Muscle layer of duodenum (tissue), 2 donors: ENCODE measurements at regions not wholly inside any gene's neighbourhood (a gene's known extent, or its start where the extent isn't known, plus 50 kb on each side); places are given as distances from the start of the nearest gene placed in this dataset.

Source experiments
- H3K27ac ChIP-seq: one replicate; pipeline ENCODE4 v1.7.0; 2013; ENCODE audit warnings: mild to moderate bottlenecking, low read length
- H3K27me3 ChIP-seq: one replicate; pipeline ENCODE4 v1.7.0; 2013; ENCODE audit warnings: low read depth, mild to moderate bottlenecking, control low read depth, low read length
- H3K36me3 ChIP-seq, 2 donors: one replicate each; pipeline ENCODE4 v1.7.0; 2013; ENCODE audit warnings: low read length in 2 of 2, control low read depth in 1 of 2, mild to moderate bottlenecking in 1 of 2; ENCODE audit not compliant: insufficient read depth in 2 of 2, control insufficient read depth in 1 of 2
- H3K4me1 ChIP-seq, 2 donors: one replicate each; pipeline ENCODE4 v1.7.0; 2013; ENCODE audit warnings: low read length in 2 of 2, mild to moderate bottlenecking in 2 of 2, control low read depth in 1 of 2, moderate library complexity in 1 of 2; ENCODE audit not compliant: insufficient read depth in 2 of 2, control insufficient read depth in 1 of 2
- H3K4me3 ChIP-seq, 2 donors: one replicate each; pipeline ENCODE4 v1.7.0; 2013; ENCODE audit warnings: low read length in 2 of 2, low read depth in 1 of 2, mild to moderate bottlenecking in 1 of 2
- H3K9me3 ChIP-seq, 2 donors: one replicate each; pipeline ENCODE4 v1.7.0; 2013; ENCODE audit warnings: low read length in 2 of 2, control low read depth in 1 of 2, mild to moderate bottlenecking in 1 of 2; ENCODE audit not compliant: control insufficient read depth in 1 of 2
- donor health status: healthy.

GRCh38 chr1:81430236-81430938 is 370.3 kb upstream of the ADGRL2 start:
- Histone ChIP-seq H3K4me1 (peaks cover 0 to 4% of the 10 kb centered on the region in 2 donors), H3K27me3 (no peaks in the 10 kb centered on the region), H3K27ac (no peak overlapping the region), H3K4me3 (no peak overlapping the region), H3K36me3 (no peaks in the 10 kb centered on the region), H3K9me3 (no peaks in the 10 kb centered on the region)

- no peaks in the 10 kb centered on the region for H3K36me3 ChIP-seq
- H3K27ac ChIP-seq, result no peak overlapping the region
- no peak overlapping the region for H3K4me3 ChIP-seq
- H3K4me1 ChIP-seq, result peaks cover 0 to 4% of the 10 kb centered on the region in 2 donors
- no peaks in the 10 kb centered on the region for H3K27me3 ChIP-seq
- H3K9me3 ChIP-seq, result no peaks in the 10 kb centered on the region
Measured at GRCh38 chr1:81428998-81429397, 371.7 kb upstream of the ADGRL2 start.

GRCh38 chr1:81424816-81425215 is 375.9 kb upstream of the ADGRL2 start:
- H3K9me3 ChIP-seq, result no peaks in the 10 kb centered on the region
- H3K4me1 ChIP-seq, result no peaks in the 10 kb centered on the region
- no peaks in the 10 kb centered on the region for H3K36me3 ChIP-seq
- no peak overlapping the region for H3K27ac ChIP-seq
- H3K4me3 ChIP-seq, result no peak overlapping the region
- H3K27me3 ChIP-seq, result no peaks in the 10 kb centered on the region

GRCh38 chr1:81424061-81424460 is 376.7 kb upstream of the ADGRL2 start:
- no peaks in the 10 kb centered on the region for H3K4me1 ChIP-seq
- no peaks in the 10 kb centered on the region for H3K36me3 ChIP-seq
- H3K27ac ChIP-seq, result no peak overlapping the region
- no peaks in the 10 kb centered on the region for H3K9me3 ChIP-seq
- no peak overlapping the region for H3K4me3 ChIP-seq
- no peaks in the 10 kb centered on the region for H3K27me3 ChIP-seq

GRCh38 chr1:81420760-81421159 is 380.0 kb upstream of the ADGRL2 start:
- no peaks in the 10 kb centered on the region for H3K4me1 ChIP-seq
- no peaks in the 10 kb centered on the region for H3K36me3 ChIP-seq
- H3K27ac ChIP-seq, result no peak overlapping the region
- no peaks in the 10 kb centered on the region for H3K27me3 ChIP-seq
- H3K4me3 ChIP-seq, result no peak overlapping the region
- no peaks in the 10 kb centered on the region for H3K9me3 ChIP-seq

GRCh38 chr1:81414488-81415015 is 386.2 kb upstream of the ADGRL2 start:
- Histone ChIP-seq H3K4me3 (no peak overlapping the region), H3K9me3 (no peaks in the 10 kb centered on the region), H3K27ac (no peak overlapping the region), H3K36me3 (no peaks in the 10 kb centered on the region), H3K27me3 (no peaks in the 10 kb centered on the region), H3K4me1 (peaks cover 0 to 3% of the 10 kb centered on the region in 2 donors)

GRCh38 chr1:81412954-81413353 is 387.8 kb upstream of the ADGRL2 start:
- Histone ChIP-seq H3K4me1 (peaks cover 0 to 9% of the 10 kb centered on the region in 2 donors), H3K27ac (no peak overlapping the region), H3K27me3 (no peaks in the 10 kb centered on the region), H3K9me3 (no peaks in the 10 kb centered on the region), H3K4me3 (no peak overlapping the region), H3K36me3 (no peaks in the 10 kb centered on the region)

GRCh38 chr1:81410941-81411340 is 389.8 kb upstream of the ADGRL2 start:
- H3K27me3 ChIP-seq, result no peaks in the 10 kb centered on the region
- H3K27ac ChIP-seq, result no peak overlapping the region
- H3K36me3 ChIP-seq, result no peaks in the 10 kb centered on the region
- peaks cover 0 to 9% of the 10 kb centered on the region in 2 donors for H3K4me1 ChIP-seq
- H3K4me3 ChIP-seq, result no peak overlapping the region
- no peaks in the 10 kb centered on the region for H3K9me3 ChIP-seq

GRCh38 chr1:81410351-81410750 is 390.4 kb upstream of the ADGRL2 start:
- Histone ChIP-seq H3K36me3 (no peaks in the 10 kb centered on the region), H3K4me1 (peaks cover 0 to 9% of the 10 kb centered on the region in 2 donors), H3K27me3 (no peaks in the 10 kb centered on the region), H3K4me3 (no peak overlapping the region), H3K9me3 (no peaks in the 10 kb centered on the region), H3K27ac (no peak overlapping the region)

GRCh38 chr1:81409780-81410274 is 390.9 kb upstream of the ADGRL2 start:
- H3K4me3 ChIP-seq, result no peak overlapping the region
- no peaks in the 10 kb centered on the region for H3K27me3 ChIP-seq
- no peak overlapping the region for H3K27ac ChIP-seq
- H3K36me3 ChIP-seq, result no peaks in the 10 kb centered on the region
- no peaks in the 10 kb centered on the region for H3K9me3 ChIP-seq
- H3K4me1 ChIP-seq, result peaks cover 0 to 9% of the 10 kb centered on the region in 2 donors

GRCh38 chr1:81409262-81409661 is 391.5 kb upstream of the ADGRL2 start:
- no peaks in the 10 kb centered on the region for H3K27me3 ChIP-seq
- H3K9me3 ChIP-seq, result no peaks in the 10 kb centered on the region
- peaks cover 0 to 9% of the 10 kb centered on the region in 2 donors for H3K4me1 ChIP-seq
- H3K36me3 ChIP-seq, result no peaks in the 10 kb centered on the region
- H3K4me3 ChIP-seq, result no peak overlapping the region
- H3K27ac ChIP-seq, result no peak overlapping the region

GRCh38 chr1:81408419-81408818 is 392.3 kb upstream of the ADGRL2 start:
- Histone ChIP-seq H3K4me3 (no peak overlapping the region), H3K4me1 (peaks cover 0 to 9% of the 10 kb centered on the region in 2 donors), H3K27ac (no peak overlapping the region)

More at GRCh38 chr1:81408419-81408818, 392.3 kb upstream of the ADGRL2 start:
- H3K36me3 ChIP-seq, result no peaks in the 10 kb centered on the region
- H3K27me3 ChIP-seq, result no peaks in the 10 kb centered on the region
- no peaks in the 10 kb centered on the region for H3K9me3 ChIP-seq
